Transverse colon (tissue), 4 donors: ENCODE measurements at regions not wholly inside any gene's neighbourhood (a gene's known extent, or its start where the extent isn't known, plus 50 kb on each side); places are given as distances from the start of the nearest gene placed in this dataset.
A peak's percentile ranks its signal among the peaks of the same experiment; 100 is the strongest.

ENCODE experiments used
- CTCF ChIP-seq, 5 experiments: fragments of 200-600 bp in 3 of 5; fragments of 450-650 bp in 2 of 5; sonication (generic) in 3 of 5; IDR thresholded peaks; 1 replicate in 2 of 5; 2 replicates in 3 of 5; pipeline ENCODE4 v1.5.1; 2016 to 2017; ENCODE audit warnings: antibody characterized with exemption in 5 of 5, inconsistent platforms in 3 of 5, mild to moderate bottlenecking in 2 of 5, moderate library complexity in 1 of 5
- POLR2A ChIP-seq: fragments of 450-650 bp; IDR thresholded peaks from one replicate; pipeline ENCODE4 v1.6.1; 2016; ENCODE audit warnings: antibody characterized with exemption, mild to moderate bottlenecking, moderate library complexity
- POLR2AphosphoS5 ChIP-seq, 3 donors: sonication (generic); formaldehyde crosslinking; IDR thresholded peaks; one replicate each; pipeline ENCODE4 v1.6.1; 2016; ENCODE audit warnings: antibody characterized with exemption in 3 of 3

DNA sequence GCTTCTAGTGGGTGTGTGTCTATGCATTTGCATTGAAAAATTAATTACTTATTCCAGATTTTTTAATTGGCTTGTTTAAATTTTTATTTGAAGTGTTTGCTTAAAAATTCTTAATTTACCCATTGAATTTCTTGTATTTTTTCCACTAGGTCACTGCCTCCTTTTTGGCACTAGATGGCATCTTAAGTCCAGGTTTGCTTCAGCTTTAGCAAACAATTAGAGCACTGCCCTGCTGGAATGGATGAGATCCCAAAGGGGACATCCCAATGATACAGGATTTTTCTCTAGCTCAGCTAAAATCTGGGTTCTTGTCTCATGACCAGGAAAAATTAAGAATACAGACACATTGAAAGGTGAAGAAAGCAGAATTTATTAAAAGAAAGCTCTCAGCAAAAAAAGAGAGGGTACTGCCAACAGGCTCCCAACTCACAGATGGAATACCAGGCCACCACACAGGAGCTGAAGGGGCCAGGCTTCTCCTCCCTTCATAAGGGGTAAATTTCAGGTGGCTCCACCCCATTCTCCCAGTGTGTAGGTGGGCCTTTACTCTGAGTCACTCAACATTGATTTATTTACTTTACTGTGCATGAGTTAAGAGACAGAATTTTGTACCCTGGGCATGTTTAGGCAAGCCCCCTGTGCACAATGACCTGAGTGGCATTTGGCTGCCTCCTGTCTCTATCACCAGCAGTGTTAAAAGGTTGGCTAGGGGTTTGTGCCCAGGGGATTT is 532.4 kb downstream of the ANXA1 start:
- peak in 1 of 5 experiments; percentile 14 for TF ChIP-seq CTCF (IDR thresholded peaks at IDR 0.05)
- TF ChIP-seq POLR2A = no peak
- no peak for TF ChIP-seq POLR2AphosphoS5 (IDR thresholded peaks at IDR 0.05)
